SK-N-SH treated with all-trans-retinoic acid at 6 μM for 48 hours (cell line): ENCODE measurements at regions not wholly inside any gene's neighbourhood (a gene's known extent, or its start where the extent isn't known, plus 50 kb on each side); places are given as distances from the start of the nearest gene placed in this dataset.

ENCODE experiments used
- ATAC-seq: fragments of 200-7000 bp; cut with Tn5 transposase; 3 replicates; pipeline ENCODE4 v1.9.1; 2020; ENCODE audit warnings: mild to moderate bottlenecking, moderate library complexity
- ARNTL ChIP-seq: fragments of 450-650 bp; formaldehyde crosslinking; IDR thresholded peaks from 2 replicates; pipeline ENCODE4 v1.5.0; 2020; ENCODE audit warnings: low read depth, mild to moderate bottlenecking, moderate library complexity, borderline replicate concordance
- CSDC2 ChIP-seq: fragments of 250-450 bp; sonication (Bioruptor Pico); IDR thresholded peaks from 2 replicates; pipeline ENCODE4 v1.5.0; 2020; ENCODE audit warnings: mild to moderate bottlenecking, moderate library complexity
- ESRRG ChIP-seq: fragments of 250-450 bp; sonication (Bioruptor Pico); IDR thresholded peaks from 2 replicates; pipeline ENCODE4 v1.6.1; 2021; ENCODE audit warnings: mild to moderate bottlenecking
- GLIS3 ChIP-seq: fragments of 250-450 bp; sonication (Bioruptor Pico); IDR thresholded peaks from 2 replicates; pipeline ENCODE4 v1.5.0; 2020; ENCODE audit warnings: mild to moderate bottlenecking, moderate library complexity
- ISL1 ChIP-seq: fragments of 250-450 bp; sonication (Bioruptor Pico); IDR thresholded peaks from 2 replicates; pipeline ENCODE4 v2.1.2; 2022; ENCODE audit warnings: mild to moderate bottlenecking, moderate library complexity
- PPARA ChIP-seq: fragments of 250-450 bp; sonication (Bioruptor Pico); IDR thresholded peaks from 2 replicates; pipeline ENCODE4 v1.5.0; 2020; ENCODE audit warnings: mild to moderate bottlenecking, borderline replicate concordance
- RARB ChIP-seq: fragments of 250-450 bp; sonication (Bioruptor Pico); IDR thresholded peaks from 2 replicates; pipeline ENCODE4 v1.8.0; 2021; ENCODE audit warnings: mild to moderate bottlenecking, moderate library complexity
- SNAI2 ChIP-seq: fragments of 250-450 bp; sonication (Bioruptor Pico); IDR thresholded peaks from 2 replicates; pipeline ENCODE4 v1.5.0; 2020; ENCODE audit warnings: mild to moderate bottlenecking, moderate library complexity
- TCF4 ChIP-seq: fragments of 250-450 bp; sonication (Bioruptor Pico); IDR thresholded peaks from 2 replicates; pipeline ENCODE4 v1.8.0; 2021; ENCODE audit warnings: mild to moderate bottlenecking, moderate library complexity, borderline replicate concordance
- TOX ChIP-seq: fragments of 250-450 bp; sonication (Bioruptor Pico); IDR thresholded peaks from 2 replicates; pipeline ENCODE4 v1.8.0; 2021; ENCODE audit warnings: mild to moderate bottlenecking, moderate library complexity, borderline replicate concordance
- ZC3H10 ChIP-seq: fragments of 250-450 bp; sonication (Bioruptor Pico); IDR thresholded peaks from 2 replicates; pipeline ENCODE4 v1.5.1; 2021; ENCODE audit warnings: mild to moderate bottlenecking, moderate library complexity
- ZFP3 ChIP-seq: fragments of 250-450 bp; sonication (Bioruptor Pico); IDR thresholded peaks from 2 replicates; pipeline ENCODE4 v1.5.0; 2020; ENCODE audit warnings: mild to moderate bottlenecking, moderate library complexity
- ZFP30 ChIP-seq: fragments of 450-650 bp; formaldehyde crosslinking; IDR thresholded peaks from 2 replicates; pipeline ENCODE4 v1.5.0; 2022; ENCODE audit warnings: mild to moderate bottlenecking, moderate library complexity
- ZNF565 ChIP-seq: fragments of 450-650 bp; formaldehyde crosslinking; conservative IDR thresholded peaks from 2 replicates; pipeline ENCODE4 v1.5.0; 2020; ENCODE audit warnings: low read depth, mild to moderate bottlenecking, moderate library complexity
- ZNF8 ChIP-seq: fragments of 450-650 bp; formaldehyde crosslinking; IDR thresholded peaks from 2 replicates; pipeline ENCODE4 v1.5.0; 2020; ENCODE audit warnings: mild to moderate bottlenecking, moderate library complexity
- TF ChIP-seq, protein P1 (sequence below): fragments of 250-450 bp; sonication (Bioruptor Pico); IDR thresholded peaks from 2 replicates; pipeline ENCODE4 v1.5.0; 2020; ENCODE audit warnings: mild to moderate bottlenecking, moderate library complexity
- TF ChIP-seq, protein P2 (sequence below): fragments of 250-450 bp; sonication (Bioruptor Pico); IDR thresholded peaks from 2 replicates; pipeline ENCODE4 v1.5.1; 2020; ENCODE audit warnings: low read depth, mild to moderate bottlenecking, moderate library complexity
- TF ChIP-seq, protein P3 (sequence below): fragments of 250-450 bp; sonication (Bioruptor Pico); IDR thresholded peaks from 2 replicates; pipeline ENCODE4 v1.8.0; 2021; ENCODE audit warnings: low read depth, mild to moderate bottlenecking, moderate library complexity, borderline replicate concordance

DNA sequence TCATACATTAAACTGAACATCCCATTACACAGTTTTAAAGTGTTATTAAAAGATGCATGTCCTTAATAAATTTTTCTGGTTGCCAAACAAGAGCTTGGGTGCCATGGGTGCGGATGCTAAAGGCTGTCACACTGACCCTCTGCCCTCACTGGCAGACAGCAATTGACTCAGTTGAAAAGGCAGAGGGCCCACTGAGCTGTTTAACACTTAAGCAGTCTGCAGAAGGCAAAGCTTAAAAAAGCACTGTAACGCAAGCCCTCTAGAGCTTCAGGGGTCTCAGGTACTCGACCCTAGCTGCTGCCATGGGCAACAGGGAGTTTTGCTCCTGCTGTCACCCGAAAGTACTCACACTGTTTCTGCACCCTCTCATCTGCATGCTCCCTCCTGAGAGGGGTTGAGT lies 726.4 kb upstream of the TYRP1 start:
- ATAC-seq, result no peak
- TF ChIP-seq ISL1 (CRISPR knock-in tag), result no peak

DNA sequence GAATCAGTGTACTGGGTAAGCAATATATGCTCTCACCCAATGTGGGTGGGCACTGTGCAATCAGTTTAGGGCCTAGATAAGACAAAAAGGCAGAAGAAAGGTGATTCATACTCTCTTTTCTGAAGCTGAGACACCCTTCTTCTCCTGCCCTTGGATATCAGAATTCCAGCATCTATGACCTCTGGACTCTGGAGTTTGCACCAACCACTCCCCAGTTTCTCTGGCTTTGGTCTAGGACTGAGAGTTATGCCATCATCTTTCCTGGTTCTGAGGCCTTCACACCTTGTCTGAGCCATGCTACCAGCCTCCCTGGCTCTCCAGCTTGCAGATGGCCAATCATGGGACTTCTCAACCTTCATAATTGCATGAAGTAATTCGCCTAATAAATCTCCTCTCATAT lies 724.6 kb upstream of the TYRP1 start:
- no peak for ATAC-seq
- no peak for TF ChIP-seq ZFP30
- no peak for TF ChIP-seq GLIS3
- no peak for TF ChIP-seq TCF4 (CRISPR knock-in tag)
- TF ChIP-seq, protein P1, sequence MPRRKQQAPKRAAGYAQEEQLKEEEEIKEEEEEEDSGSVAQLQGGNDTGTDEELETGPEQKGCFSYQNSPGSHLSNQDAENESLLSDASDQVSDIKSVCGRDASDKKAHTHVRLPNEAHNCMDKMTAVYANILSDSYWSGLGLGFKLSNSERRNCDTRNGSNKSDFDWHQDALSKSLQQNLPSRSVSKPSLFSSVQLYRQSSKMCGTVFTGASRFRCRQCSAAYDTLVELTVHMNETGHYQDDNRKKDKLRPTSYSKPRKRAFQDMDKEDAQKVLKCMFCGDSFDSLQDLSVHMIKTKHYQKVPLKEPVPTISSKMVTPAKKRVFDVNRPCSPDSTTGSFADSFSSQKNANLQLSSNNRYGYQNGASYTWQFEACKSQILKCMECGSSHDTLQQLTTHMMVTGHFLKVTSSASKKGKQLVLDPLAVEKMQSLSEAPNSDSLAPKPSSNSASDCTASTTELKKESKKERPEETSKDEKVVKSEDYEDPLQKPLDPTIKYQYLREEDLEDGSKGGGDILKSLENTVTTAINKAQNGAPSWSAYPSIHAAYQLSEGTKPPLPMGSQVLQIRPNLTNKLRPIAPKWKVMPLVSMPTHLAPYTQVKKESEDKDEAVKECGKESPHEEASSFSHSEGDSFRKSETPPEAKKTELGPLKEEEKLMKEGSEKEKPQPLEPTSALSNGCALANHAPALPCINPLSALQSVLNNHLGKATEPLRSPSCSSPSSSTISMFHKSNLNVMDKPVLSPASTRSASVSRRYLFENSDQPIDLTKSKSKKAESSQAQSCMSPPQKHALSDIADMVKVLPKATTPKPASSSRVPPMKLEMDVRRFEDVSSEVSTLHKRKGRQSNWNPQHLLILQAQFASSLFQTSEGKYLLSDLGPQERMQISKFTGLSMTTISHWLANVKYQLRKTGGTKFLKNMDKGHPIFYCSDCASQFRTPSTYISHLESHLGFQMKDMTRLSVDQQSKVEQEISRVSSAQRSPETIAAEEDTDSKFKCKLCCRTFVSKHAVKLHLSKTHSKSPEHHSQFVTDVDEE (CRISPR knock-in tag), result no peak
- TF ChIP-seq, protein P2, sequence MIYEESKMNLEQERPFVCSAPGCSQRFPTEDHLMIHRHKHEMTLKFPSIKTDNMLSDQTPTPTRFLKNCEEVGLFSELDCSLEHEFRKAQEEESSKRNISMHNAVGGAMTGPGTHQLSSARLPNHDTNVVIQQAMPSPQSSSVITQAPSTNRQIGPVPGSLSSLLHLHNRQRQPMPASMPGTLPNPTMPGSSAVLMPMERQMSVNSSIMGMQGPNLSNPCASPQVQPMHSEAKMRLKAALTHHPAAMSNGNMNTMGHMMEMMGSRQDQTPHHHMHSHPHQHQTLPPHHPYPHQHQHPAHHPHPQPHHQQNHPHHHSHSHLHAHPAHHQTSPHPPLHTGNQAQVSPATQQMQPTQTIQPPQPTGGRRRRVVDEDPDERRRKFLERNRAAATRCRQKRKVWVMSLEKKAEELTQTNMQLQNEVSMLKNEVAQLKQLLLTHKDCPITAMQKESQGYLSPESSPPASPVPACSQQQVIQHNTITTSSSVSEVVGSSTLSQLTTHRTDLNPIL (CRISPR knock-in tag), result no peak
- TF ChIP-seq SNAI2 (CRISPR knock-in tag), result no peak
- TF ChIP-seq RARB (CRISPR knock-in tag), result no peak

DNA sequence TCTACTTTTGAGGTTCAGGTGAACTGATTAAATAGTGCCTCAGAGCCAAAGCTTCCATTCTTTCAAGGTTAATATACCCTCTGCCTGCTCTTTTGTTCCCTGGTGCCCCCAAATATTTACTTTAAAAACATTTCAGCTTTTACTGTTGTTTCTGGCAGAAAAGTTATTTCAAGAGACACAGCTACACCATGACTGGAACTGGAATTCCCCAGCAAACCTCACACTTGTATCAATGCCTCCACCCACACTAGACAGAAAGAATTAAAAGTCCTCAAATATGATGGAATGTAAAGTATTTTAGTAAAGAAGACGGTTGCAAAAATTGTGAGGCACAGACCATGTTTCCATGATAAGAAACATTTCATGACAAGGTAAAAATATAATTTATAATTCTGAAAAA lies 720.2 kb upstream of the TYRP1 start:
- TF ChIP-seq ISL1 (CRISPR knock-in tag) (no peak), ZFP30 (no peak), ARNTL (CRISPR knock-in tag) (no peak), CSDC2 (CRISPR knock-in tag) (no peak), ESRRG (no peak)
- TF ChIP-seq, protein P3, sequence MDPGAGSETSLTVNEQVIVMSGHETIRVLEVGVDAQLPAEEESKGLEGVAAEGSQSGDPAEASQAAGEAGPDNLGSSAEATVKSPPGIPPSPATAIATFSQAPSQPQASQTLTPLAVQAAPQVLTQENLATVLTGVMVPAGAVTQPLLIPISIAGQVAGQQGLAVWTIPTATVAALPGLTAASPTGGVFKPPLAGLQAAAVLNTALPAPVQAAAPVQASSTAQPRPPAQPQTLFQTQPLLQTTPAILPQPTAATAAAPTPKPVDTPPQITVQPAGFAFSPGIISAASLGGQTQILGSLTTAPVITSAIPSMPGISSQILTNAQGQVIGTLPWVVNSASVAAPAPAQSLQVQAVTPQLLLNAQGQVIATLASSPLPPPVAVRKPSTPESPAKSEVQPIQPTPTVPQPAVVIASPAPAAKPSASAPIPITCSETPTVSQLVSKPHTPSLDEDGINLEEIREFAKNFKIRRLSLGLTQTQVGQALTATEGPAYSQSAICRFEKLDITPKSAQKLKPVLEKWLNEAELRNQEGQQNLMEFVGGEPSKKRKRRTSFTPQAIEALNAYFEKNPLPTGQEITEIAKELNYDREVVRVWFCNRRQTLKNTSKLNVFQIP, result no peak
- TF ChIP-seq, protein P2 (CRISPR knock-in tag), result no peak
- ATAC-seq, result no peak

DNA sequence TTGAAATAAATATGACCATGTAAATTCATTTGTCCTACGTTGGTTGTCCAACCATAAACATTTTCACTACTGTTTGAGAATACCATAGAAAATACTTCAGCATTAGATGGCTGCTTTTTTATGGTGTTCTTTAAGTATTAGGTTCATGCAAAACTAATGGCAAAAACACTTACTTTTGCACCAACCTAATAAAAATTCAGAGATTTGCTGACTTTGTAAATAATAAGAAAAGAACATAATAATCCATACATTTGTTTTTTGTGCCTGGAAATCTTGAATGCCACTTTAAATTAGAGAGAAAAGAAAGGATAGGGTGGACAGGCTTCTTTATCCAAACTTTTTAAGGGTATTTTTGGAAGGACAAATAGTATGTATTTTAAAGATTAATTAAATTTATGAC lies 719.7 kb upstream of the TYRP1 start:
- no peak for ATAC-seq
- TF ChIP-seq TOX (CRISPR knock-in tag) (no peak), CSDC2 (CRISPR knock-in tag) (no peak), RARB (CRISPR knock-in tag) (no peak), ZNF8 (no peak), SNAI2 (CRISPR knock-in tag) (no peak), ESRRG (no peak), ZFP3 (CRISPR knock-in tag) (no peak)
- TF ChIP-seq, protein P1 (CRISPR knock-in tag), result no peak

DNA sequence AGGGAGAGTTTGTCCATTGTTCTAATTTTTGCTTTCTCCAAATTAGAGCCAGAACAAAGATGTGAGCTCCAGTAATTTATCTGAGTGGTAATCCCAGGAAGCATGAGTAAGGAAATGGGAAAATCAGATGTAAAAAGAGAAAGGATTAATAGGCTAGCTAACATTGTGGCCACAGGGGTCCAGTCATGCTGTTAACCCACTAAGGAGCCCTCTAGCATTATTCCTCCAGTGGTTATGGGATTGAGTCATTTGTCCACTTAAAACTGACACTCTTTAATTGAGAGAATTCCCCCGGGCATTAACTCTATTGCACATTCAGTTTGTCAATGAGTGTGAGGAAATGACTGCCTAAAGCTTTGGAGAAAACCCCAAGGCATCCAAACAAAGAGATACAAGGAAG lies 700.3 kb upstream of the TYRP1 start:
- ATAC-seq, result no peak
- TF ChIP-seq, protein P2 (CRISPR knock-in tag), result no peak
- TF ChIP-seq, protein P3, result no peak
- TF ChIP-seq ARNTL (CRISPR knock-in tag) (no peak), ZC3H10 (CRISPR knock-in tag) (no peak), PPARA (no peak), ZNF8 (no peak), ISL1 (CRISPR knock-in tag) (no peak), ZFP30 (no peak), ZNF565 (CRISPR knock-in tag) (no peak), RARB (CRISPR knock-in tag) (no peak)
